ENCODE measurements at regions not wholly inside any gene's neighbourhood (a gene's known extent, or its start where the extent isn't known, plus 50 kb on each side); places are given as distances from the start of the nearest gene placed in this dataset.

- DNase-seq (ENCODE audit: low read depth in 4 of 4, low spot score in 3 of 4), result no peak
These were observed 476.0 kb downstream of the OCA2 start for GRCh38 chr15:27623149-27623548.

- DNase-seq (ENCODE audit: low read depth in 4 of 4, low spot score in 3 of 4), result no peak
These were observed 476.7 kb downstream of the OCA2 start for GRCh38 chr15:27622371-27622770.

DNA sequence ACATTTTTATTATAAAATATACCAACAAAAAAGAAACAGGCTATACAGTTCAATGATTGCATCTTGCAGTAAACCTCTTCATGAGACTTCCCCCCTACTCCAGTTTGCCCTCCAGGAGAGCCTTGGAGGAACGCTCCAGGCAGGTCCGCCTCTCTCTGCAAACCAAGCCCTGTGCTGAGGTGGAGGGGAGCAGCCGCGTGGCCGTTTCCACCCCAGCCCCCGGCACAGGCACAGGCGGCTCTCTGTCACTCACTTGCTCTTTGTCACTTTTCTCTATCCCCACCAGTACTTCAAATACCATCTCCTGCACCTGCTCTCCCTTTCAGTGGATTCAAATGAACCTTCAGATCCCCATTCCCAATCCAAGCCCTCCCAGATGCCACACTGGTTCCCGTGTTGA is 479.9 kb downstream of the OCA2 start:
- DNase-seq (ENCODE audit: low read depth in 4 of 4, low spot score in 3 of 4), result no peak

- no peak for DNase-seq (ENCODE audit: low read depth in 4 of 4, low spot score in 3 of 4)
These were observed 482.1 kb downstream of the OCA2 start for GRCh38 chr15:27617013-27617412.

GRCh38 chr15:27608248-27608647 is 490.9 kb downstream of the OCA2 start:
- no peak for DNase-seq (ENCODE audit: low read depth in 4 of 4, low spot score in 3 of 4)

GRCh38 chr15:27601239-27601960 is 497.7 kb downstream of the OCA2 start:
- peak in 1 of 4 donors; percentile 2 for DNase-seq (ENCODE audit: low read depth in 4 of 4, low spot score in 3 of 4)

GRCh38 chr15:27599034-27599433 is 500.1 kb downstream of the OCA2 start:
- no peak for DNase-seq (ENCODE audit: low read depth in 4 of 4, low spot score in 3 of 4)

DNA sequence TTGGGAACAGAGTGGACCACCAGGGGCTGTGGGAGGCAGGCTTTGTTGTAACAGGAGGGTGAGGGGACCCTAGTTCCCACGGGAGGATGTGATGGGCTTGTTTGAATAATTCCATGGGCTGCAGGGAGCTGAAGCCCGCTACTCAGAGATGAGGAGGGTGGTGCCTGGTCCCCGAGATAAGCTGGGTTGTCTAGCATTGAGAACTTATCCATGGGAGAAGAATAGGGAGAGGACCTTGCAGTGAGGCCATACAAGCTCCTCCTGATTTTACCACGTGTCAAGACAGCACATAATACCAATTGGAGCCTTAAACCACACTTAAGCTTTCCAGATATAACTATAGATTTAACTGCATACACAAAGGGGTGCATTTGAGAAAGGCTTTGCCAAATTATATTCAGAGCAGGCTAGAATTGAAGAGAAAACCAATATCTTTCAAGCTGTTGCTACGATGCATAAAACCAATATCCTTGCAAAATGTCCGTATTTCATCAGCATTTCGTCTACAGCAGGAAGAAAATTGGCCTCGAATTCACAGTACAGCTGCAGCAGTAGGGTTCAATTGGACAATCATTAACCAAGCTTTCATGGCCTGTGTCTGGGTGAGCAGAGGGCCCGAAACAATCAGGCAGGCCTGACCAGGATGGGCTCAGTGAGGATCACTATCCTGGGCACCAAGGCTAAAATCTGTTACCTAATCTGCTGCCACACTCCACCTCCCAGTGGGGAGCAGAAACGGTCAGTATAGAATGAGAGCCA is 500.7 kb downstream of the OCA2 start:
- no peak for DNase-seq (ENCODE audit: low read depth in 4 of 4, low spot score in 3 of 4)

DNA sequence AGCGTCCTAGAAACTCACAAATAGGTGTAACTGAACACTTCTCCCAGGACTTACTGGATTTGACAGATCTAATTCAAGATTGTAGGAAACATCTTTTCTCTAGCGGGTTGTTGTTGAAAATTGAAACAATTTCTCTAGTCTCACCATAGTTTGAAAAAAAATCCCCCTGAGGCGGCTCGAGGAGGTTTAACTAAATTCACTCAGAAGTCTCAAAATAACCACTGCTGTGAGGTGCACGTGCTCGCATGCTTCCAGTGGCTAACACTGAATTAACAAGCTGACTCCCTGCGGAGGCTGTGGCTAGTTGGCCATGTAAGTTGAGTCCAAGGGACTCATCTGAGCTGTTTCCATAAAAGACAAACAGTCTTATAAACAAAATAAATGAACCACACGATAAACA is 503.9 kb downstream of the OCA2 start:
- DNase-seq (ENCODE audit: low read depth in 4 of 4, low spot score in 3 of 4), result no peak

DNA sequence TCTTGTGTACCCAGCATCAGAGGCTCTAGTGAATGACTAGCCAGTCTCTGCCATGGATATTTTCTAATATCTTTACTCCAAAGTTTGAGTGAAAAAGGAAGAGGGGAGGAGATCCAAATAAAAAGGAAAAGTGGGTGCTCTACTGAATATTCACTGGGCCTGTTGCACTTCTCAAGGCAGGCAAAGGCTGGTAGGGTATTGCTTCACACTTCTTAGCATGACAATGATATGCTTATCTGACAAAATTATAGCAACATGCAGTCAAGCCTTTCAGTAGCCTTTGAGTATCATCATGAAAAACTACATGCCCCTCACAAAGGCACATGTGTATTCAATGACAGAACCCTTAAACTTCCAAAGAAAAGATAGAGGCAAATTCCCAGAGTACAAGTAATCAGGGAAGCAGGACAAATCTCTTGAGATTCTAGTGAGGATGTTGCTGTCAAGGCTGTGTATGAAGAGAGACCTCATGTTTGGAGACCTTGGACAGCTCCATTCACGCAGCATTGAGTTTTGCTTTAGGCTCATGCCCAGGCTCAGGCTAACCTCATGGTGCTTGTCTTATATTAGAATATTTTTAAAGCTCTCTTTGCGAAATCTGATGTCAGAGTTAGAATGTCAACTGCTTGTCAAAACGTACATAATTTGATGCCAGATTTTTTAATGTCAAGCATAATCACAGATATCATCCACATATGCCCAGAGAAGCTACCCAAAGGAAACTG is 506.9 kb downstream of the OCA2 start:
- peak in 1 of 4 donors; percentile 7 for DNase-seq (ENCODE audit: low read depth in 4 of 4, low spot score in 3 of 4)
